ENCODE measurements at regions not wholly inside any gene's neighbourhood (a gene's known extent, or its start where the extent isn't known, plus 50 kb on each side); places are given as distances from the start of the nearest gene placed in this dataset.

DNA sequence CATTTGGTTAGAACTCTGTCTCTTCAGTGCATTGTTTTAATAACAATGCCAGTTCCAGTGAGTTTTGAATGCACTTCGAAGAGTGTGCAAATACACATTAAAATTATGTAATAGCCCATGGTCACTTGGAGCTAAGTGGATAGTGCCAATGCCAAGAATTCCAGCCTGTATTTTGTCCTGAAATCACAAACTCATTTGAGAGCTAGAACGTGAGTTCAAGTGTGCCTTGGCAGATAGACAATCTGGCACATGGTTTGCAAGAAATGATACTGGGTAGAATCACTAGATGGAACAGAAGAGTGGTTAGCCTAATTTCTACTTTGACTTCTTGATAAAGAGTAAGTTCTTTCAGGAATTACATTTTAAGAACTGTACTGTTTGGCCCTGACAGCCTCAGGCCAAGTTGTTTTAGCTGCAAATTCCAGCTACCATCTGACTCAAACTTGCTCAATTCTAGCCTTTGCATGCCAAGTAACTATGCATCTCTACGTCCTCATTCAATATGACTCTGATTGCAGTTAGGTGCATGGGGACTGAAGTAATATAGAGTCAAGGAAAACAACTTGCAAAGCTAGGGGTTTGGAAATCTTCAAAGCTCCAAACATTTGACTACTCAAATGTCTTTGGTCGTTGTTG is 131.9 kb upstream of the SMIM31 start:
- DNase-seq = no peak
- Mint-ChIP-seq H3K27me3 (ENCODE audit: insufficient read depth) (no peaks in the 10 kb centered on the region), H3K4me1 (ENCODE audit: low read depth) (no peaks in the 10 kb centered on the region), H3K9me3 (peaks cover 54% of the 10 kb centered on the region), H3K4me3 (no peak overlapping the region), H3K27ac (no peak overlapping the region), H3K36me3 (ENCODE audit: low read depth) (no peaks in the 10 kb centered on the region)
- TF ChIP-seq, protein P1, sequence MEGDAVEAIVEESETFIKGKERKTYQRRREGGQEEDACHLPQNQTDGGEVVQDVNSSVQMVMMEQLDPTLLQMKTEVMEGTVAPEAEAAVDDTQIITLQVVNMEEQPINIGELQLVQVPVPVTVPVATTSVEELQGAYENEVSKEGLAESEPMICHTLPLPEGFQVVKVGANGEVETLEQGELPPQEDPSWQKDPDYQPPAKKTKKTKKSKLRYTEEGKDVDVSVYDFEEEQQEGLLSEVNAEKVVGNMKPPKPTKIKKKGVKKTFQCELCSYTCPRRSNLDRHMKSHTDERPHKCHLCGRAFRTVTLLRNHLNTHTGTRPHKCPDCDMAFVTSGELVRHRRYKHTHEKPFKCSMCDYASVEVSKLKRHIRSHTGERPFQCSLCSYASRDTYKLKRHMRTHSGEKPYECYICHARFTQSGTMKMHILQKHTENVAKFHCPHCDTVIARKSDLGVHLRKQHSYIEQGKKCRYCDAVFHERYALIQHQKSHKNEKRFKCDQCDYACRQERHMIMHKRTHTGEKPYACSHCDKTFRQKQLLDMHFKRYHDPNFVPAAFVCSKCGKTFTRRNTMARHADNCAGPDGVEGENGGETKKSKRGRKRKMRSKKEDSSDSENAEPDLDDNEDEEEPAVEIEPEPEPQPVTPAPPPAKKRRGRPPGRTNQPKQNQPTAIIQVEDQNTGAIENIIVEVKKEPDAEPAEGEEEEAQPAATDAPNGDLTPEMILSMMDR (IDR thresholded peaks at IDR 0.05) = no peak

DNA sequence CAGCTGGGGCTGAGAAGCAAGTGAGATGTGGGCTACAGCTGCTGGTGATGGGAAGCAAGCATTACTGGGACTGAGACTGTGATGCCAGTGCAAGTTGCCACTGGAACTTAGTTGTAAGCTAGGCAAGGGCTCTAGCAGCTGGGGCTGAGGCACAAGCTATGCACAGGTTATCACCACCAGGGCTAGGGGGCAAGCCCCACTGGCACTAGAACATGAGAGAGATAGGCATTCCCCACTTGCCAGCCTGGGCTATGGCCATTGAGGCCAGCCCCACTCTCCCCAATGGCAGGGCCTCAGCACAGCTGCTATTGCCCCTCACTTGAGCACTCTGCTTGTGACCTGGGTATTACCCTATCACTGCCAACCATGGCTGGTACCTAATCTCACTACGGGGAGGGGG is 130.8 kb upstream of the SMIM31 start:
- DNase-seq = no peak
- TF ChIP-seq, protein P1 (IDR thresholded peaks at IDR 0.05) = no peak
- Mint-ChIP-seq H3K36me3 (ENCODE audit: low read depth) (no peaks in the 10 kb centered on the region), H3K4me1 (ENCODE audit: low read depth) (no peaks in the 10 kb centered on the region), H3K27me3 (ENCODE audit: insufficient read depth) (no peaks in the 10 kb centered on the region), H3K27ac (no peak overlapping the region), H3K4me3 (no peak overlapping the region), H3K9me3 (peaks cover 57% of the 10 kb centered on the region)

DNA sequence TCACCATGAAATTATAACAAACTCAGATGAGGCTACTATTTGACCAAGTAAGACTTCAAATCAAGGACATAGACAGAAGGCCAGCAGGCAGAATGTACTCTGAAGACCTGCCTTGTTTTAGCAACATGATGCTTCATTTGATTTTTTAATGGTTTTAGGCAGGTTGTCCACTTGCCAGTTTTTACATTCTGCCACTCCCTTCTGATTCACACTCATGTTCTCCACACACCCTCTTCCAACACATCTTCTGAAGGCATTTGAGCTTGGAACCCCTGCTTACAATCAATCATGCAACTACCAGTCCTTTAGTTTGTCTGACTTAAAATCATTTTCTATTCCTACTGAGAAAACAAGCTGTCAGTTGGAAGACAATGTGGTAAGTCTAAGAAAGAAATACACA is 114.9 kb upstream of the SMIM31 start:
- H3K27ac Mint-ChIP-seq = no peak overlapping the region
- H3K27me3 Mint-ChIP-seq (ENCODE audit: insufficient read depth) = no peaks in the 10 kb centered on the region
- H3K36me3 Mint-ChIP-seq (ENCODE audit: low read depth) = no peaks in the 10 kb centered on the region
- TF ChIP-seq, protein P1 (IDR thresholded peaks at IDR 0.05) = no peak
- no peak overlapping the region for H3K4me3 Mint-ChIP-seq
- peaks cover 31% of the 10 kb centered on the region for H3K9me3 Mint-ChIP-seq
- H3K4me1 Mint-ChIP-seq (ENCODE audit: low read depth) = no peaks in the 10 kb centered on the region
- DNase-seq = no peak

DNA sequence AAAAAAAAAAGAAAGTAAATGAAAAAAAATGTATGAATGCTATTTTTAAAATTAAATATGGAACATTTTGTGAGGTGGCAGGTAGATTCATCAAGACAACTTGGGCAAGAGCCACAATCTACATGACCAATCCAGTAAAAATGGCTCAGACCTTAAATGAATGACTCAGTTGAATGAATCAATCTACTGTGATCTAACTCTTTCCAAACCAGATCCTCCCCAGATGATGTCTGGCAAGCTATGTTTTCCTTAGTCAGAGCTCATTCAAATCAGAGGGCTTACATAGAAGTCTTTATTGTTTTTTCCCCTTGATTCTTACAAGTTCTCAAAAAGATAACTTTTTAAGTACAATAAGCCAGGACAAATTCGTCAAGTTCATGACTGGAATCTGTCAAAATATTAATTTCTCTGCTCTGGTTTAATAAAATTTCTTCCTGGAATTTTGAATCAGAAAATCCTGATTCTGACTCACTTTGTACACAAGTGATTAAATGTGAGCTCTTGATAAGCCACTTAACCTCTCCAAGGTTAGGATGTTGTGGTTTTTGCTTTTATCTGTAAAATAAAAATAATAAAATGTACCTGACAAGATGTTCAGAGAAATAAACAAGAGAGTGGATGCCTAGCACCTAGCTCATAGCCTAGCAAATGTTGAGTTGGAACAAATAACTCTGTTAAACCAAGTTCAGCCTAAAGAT is 105.6 kb upstream of the SMIM31 start:
- TF ChIP-seq, protein P1 (IDR thresholded peaks at IDR 0.05) = no peak
- Mint-ChIP-seq H3K9me3 (peaks cover 36% of the 10 kb centered on the region), H3K27me3 (ENCODE audit: insufficient read depth) (no peaks in the 10 kb centered on the region), H3K36me3 (ENCODE audit: low read depth) (no peaks in the 10 kb centered on the region), H3K4me1 (ENCODE audit: low read depth) (no peaks in the 10 kb centered on the region), H3K27ac (no peak overlapping the region), H3K4me3 (no peak overlapping the region)
- DNase-seq = no peak

DNA sequence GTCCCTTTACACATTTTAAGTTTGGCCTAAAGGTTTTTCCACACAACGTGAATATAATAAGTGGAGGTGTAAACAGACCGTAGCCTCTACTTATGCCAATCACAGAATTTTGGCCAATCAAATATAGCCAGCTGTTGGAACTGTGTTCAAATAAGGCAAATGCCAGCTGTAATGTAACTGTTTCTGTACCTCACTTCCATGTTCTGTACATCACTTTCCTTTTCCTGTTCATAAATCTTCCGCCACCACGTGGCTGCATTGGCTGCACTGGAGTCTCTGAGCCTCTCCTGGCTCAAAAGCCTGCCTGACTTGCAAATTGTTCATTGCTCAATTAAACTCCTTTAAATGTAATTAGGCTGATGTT is 105.1 kb upstream of the SMIM31 start:
- no peaks in the 10 kb centered on the region for H3K4me1 Mint-ChIP-seq (ENCODE audit: low read depth)
- DNase-seq = no peak
- no peaks in the 10 kb centered on the region for H3K36me3 Mint-ChIP-seq (ENCODE audit: low read depth)

More for the DNA sequence above, 105.1 kb upstream of the SMIM31 start:
- Mint-ChIP-seq H3K4me3 (no peak overlapping the region), H3K9me3 (peaks cover 36% of the 10 kb centered on the region), H3K27me3 (ENCODE audit: insufficient read depth) (no peaks in the 10 kb centered on the region), H3K27ac (no peak overlapping the region)
- TF ChIP-seq, protein P1 (IDR thresholded peaks at IDR 0.05) = no peak
